HG03045 (cell line): ENCODE measurements at regions not wholly inside any gene's neighbourhood (a gene's known extent, or its start where the extent isn't known, plus 50 kb on each side); places are given as distances from the start of the nearest gene placed in this dataset.

Experiments used
- ATAC-seq: cut with Tn5 transposase; IDR thresholded peaks from one replicate; pipeline ENCODE4 v1.9.1; 2021; ENCODE audit warnings: mild to moderate bottlenecking, moderate library complexity; ENCODE audit not compliant: unreplicated experiment

- ATAC-seq: no peak
Measured at GRCh38 chr3:23644099-23644498, 161.7 kb upstream of the UBE2E1 start.

GRCh38 chr3:23644676-23645075, 161.1 kb upstream of the UBE2E1 start:
- ATAC-seq: no peak

GRCh38 chr3:23645533-23646183, 160.1 kb upstream of the UBE2E1 start:
- ATAC-seq: no peak

- no peak for ATAC-seq
Measured at GRCh38 chr3:23646184-23646920, 159.4 kb upstream of the UBE2E1 start.

DNA sequence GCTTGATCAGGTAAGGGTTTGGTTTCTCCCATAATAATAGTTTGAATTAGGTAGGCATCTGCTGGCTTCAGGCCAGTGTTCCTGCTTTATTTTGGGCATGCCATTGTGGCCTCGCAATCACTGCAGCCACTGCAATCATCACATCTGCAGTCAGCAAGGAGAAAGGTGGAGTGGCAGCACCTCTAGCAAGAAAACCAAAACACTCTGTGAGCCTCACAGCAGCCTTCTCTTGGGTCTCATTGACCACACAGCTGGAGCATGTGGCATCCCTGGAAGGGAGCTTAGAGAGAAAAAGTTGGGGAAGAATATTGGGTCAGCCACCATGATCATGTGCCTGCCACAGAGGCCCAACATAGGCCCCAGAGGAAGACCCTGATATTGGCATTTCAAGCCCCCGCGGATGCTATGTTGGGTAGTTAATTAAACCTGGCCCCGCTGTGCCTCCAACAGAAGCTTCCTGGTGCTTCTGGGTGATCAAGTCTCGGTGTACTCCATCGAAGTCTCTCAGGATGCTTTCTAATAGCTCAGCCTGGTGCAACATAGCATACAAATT, 158.0 kb upstream of the UBE2E1 start:
- ATAC-seq: no peak

DNA sequence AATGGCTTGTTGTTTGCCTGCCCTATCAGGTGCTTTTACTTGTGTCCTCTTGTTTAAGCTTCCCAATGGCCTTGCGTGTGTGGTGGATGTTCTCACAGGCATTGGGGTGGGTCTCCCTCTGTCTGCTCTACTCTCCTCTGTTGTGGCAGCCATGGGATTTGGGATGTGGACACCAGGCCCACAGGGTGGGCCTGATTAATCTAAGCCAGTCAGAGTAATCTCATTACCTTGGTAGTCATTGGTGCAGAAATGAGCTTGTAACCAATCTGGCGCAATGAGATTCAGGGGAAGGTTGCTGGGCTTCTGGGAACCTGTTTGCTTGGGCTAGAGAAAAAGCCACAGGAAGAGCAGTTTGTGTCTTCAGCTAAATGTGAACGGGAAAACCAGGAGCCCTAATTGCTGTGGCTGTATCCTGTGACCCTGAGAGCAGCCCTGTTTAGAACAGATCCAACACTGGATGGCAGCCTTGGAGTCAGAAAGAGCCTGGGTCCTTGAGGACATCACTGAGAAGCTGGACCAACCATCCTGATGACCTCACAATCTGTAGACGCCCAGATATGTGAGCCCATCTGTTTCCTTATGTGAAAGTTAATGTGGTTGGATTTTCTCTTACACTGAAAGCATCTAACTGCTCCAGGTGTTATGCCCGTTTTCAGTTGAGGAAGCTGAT, 157.3 kb upstream of the UBE2E1 start:
- no peak for ATAC-seq

- no peak for ATAC-seq
Measured at GRCh38 chr3:23648996-23649395, 156.8 kb upstream of the UBE2E1 start.

GRCh38 chr3:23649448-23649847, 156.3 kb upstream of the UBE2E1 start:
- no peak for ATAC-seq

DNA sequence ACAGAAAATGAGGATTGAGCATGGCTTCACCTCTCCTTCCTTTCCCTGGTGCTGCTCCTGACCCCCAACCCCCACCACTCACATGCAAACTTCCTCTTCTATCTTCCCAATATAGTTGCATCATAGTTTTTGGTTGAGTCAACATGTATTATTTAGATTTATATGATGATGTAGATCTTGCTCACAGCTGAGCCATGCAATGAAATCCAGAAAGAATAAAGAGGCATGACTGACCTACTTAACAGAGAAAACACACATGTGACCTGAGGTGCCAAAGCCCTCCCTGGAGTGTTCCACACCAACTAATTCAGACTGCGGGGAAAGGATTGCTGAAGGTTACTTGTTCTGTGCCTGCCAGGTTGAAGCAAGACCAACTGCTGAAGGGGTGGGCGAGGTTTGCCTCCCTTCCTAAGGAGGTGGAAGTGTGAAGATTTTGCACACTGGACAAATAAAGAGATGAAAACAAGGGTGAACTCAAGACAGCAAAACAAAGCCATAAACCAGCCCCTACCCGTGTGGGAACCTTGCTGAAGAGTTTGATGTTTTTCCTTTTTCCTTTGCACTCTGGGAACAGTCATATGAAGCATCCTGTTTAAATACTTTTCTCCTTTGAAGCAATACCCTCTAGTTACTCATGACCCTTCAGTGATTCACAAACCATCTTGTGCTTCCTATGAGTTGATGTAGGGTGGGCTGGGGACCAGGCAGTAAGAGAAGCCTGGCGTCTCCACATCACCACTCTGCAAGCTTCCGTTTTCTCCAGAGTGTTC, 155.2 kb upstream of the UBE2E1 start:
- no peak for ATAC-seq

DNA sequence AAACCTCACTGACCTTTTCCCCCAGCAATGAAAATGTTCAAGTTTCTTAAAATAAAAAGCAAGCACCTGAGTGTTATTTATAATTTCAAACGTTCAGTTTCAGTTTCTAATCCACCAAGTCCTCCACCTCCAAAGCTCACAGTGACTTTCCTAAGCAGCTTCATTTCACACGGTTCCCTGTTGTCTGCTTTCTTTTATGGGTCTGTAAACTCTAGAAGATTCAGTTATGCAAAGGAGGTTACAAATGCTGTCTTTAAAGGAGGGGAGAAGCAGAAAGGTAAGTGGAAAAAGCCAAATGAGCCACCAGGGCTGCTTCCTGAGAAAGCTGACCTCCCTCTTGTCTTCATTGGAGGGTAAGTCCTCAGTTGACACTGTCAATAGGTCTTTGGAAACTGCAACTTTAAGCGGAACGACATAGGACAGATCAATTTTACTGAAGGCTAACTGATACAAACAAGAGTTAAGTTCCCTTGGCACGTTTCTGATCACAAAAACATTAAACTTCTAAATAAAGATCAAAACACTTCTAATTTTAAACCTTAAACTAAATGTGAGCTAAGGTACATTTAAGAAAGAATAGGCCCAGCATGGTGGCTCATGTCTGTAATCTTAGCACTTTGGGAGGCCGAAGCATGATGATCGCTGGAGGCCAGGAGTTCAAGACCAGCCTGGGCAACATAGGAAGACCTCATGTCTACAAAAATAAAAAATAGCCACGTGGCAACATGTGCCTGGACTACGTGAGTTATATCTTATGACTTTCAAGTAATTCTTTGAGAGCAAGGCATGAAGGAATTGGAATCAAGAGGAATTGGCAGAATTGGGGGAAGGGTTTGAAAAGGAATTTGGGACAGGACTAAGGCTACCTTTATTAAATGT, 151.9 kb upstream of the UBE2E1 start:
- peak; percentile 90 for ATAC-seq

DNA sequence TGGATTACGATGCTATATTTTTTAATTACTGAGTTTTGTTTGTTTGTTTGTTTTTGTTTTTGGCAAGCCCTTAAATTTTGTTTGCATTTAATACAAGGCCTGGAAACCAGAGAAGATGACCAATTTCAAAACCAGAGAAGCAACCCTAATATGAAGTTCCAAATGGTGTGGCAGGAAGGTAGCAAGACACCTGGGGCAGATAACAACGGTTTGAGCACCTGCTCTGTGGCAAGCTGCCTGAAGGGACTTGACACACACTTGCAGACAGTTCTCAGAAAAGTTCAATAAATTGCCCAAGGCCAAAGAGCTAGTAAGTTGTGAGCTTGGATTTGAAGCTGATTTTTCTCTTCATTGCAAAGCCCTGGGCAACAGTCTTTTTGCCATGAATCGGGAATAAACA, 151.2 kb upstream of the UBE2E1 start:
- ATAC-seq: no peak

DNA sequence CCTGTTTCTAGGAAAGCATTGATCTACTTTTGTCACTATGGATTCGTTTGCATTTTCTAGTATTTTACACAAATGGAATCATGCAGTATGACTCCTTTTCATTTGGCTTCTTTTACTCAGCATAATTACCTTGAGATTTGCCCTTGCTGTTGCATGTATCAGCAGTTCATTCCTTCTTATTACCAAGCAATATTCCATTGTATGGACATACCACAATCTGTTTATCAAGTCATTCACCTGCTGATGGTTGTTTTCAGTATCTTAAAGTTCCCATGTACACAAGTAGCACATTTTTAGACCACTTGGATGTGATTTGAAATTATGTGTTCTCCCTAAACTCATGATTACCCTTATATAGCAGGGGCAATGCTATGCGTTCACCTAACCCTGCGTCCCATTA, 150.0 kb upstream of the UBE2E1 start:
- ATAC-seq: no peak

DNA sequence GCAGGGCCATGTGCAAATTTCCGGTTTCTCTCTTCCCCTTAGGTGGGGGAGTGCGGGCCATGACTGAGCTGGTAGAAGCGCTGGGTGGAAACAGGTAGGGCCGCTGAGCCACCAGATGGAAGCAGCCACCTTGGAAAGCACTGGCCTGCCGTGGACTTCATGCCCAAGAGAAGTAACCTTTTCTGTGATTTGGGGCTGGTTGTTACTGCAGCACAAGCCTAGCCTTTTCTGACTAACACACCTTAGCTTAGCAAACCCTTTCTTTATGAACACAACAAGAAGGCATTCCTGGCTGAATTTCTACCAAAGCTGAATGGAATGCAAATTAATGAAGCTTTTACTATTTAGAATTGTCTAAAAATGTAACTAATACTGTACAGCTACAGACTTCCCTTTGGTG, 149.6 kb upstream of the UBE2E1 start:
- no peak for ATAC-seq

GRCh38 chr3:23656821-23657220, 148.9 kb upstream of the UBE2E1 start:
- no peak for ATAC-seq

DNA sequence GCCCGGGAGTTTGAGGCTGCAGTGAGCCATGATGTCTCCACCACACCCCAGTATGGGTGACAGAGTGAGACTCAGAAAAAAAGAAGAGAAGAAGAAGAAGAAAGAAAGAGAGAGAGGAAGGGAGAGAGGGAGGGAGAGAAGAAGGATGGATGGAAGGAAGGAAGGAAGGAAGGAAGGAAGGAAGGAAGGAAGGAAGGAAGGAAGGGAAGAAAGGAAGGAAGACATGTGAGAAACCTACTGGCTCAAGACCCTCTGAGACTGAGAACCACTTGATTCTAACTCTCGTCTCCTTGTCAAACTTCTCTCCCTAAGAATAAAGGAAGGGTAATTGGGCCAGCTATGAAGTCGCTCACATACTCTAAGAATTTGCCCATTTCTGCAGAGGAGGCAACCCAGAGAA, 148.1 kb upstream of the UBE2E1 start:
- no peak for ATAC-seq

GRCh38 chr3:23659274-23659673, 146.5 kb upstream of the UBE2E1 start:
- no peak for ATAC-seq

- no peak for ATAC-seq
Measured at GRCh38 chr3:23659840-23660430, 145.8 kb upstream of the UBE2E1 start.

DNA sequence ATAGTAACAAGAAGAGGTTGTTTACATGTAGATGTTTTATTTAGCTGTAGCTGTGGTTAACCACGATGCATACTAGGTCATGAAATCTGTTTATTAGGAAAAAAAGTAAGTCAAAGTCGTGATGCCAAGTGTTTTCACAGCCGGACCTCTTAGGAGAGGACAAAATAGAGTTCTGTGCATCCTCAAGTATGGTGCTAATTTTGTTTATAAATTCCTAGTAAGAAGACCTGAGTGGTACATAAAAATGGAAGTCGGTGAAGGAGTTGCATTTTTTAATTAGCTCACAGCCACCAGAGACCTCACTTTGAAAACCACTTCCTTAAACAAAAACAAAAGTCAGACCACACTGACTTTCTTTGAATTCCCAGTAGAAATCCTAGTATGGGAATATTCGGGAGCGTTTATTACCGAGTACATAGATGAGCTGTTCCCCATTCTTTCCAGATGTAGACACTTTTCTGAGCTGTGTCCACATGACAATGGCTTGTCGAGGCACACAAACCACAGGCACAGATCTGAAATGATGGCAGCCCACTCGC, 143.6 kb upstream of the UBE2E1 start:
- no peak for ATAC-seq

DNA sequence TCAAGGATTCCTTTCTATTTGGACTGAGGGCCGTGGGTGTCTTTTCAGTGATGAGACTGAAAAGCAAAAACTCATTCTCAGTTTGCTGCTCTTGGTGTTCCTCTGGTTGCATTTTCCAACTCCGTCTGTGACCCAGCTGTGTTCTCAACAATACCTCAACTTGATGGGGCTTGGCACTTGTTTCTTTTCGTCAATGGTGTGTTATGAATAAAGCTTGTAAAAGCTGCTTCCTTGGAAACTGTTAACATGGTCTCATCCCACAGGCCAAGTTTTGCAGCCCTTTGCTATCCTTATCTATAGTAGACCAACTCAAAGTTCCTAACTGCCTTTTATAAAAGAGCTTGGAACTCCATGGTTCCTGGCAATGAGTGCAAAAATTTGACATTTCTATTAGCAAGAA, 142.5 kb upstream of the UBE2E1 start:
- no peak for ATAC-seq
